ENCODE measurements at regions not wholly inside any gene's neighbourhood (a gene's known extent, or its start where the extent isn't known, plus 50 kb on each side); places are given as distances from the start of the nearest gene placed in this dataset.
"Not testable (repeated sequence)": the region's sequence is repeated elsewhere in the genome, so short reads cannot be mapped to it uniquely, and the experiment has no call there.

- DNase-seq (ENCODE audit: insufficient read length, low spot score); FAIRE-seq: not testable (repeated sequence)
These were observed 57.4 kb downstream of the FTHL17 start for GRCh38 chrX:31014474-31014873.

- DNase-seq (ENCODE audit: insufficient read length, low spot score) (no peak), FAIRE-seq (no peak)
These were observed 59.3 kb downstream of the FTHL17 start for GRCh38 chrX:31012509-31013025.

GRCh38 chrX:31007321-31007720 is 64.5 kb downstream of the FTHL17 start:
- DNase-seq (ENCODE audit: insufficient read length, low spot score) (no peak), FAIRE-seq (no peak)

GRCh38 chrX:31006027-31006426 is 65.8 kb downstream of the FTHL17 start:
- DNase-seq (ENCODE audit: insufficient read length, low spot score) (no peak), FAIRE-seq (no peak)

- FAIRE-seq: no peak
- DNase-seq (ENCODE audit: insufficient read length, low spot score): no peak
These were observed 74.4 kb downstream of the FTHL17 start for GRCh38 chrX:30997411-30997810.

GRCh38 chrX:30995705-30996104 is 76.1 kb downstream of the FTHL17 start:
- DNase-seq (ENCODE audit: insufficient read length, low spot score): no peak
- no peak for FAIRE-seq

- DNase-seq (ENCODE audit: insufficient read length, low spot score) (no peak), FAIRE-seq (no peak)
These were observed 76.7 kb downstream of the FTHL17 start for GRCh38 chrX:30995060-30995700.

- not testable (repeated sequence) for DNase-seq (ENCODE audit: insufficient read length, low spot score); FAIRE-seq
These were observed 77.8 kb downstream of the FTHL17 start for GRCh38 chrX:30994018-30994417.

GRCh38 chrX:30992381-30992904 is 79.4 kb downstream of the FTHL17 start:
- DNase-seq (ENCODE audit: insufficient read length, low spot score): no peak
- no peak for FAIRE-seq

GRCh38 chrX:30990361-30990760 is 81.5 kb downstream of the FTHL17 start:
- FAIRE-seq (peak; percentile 72), DNase-seq (ENCODE audit: insufficient read length, low spot score) (no peak)

GRCh38 chrX:30982467-30982866 is 89.4 kb downstream of the FTHL17 start:
- FAIRE-seq (peak; percentile 69), DNase-seq (ENCODE audit: insufficient read length, low spot score) (no peak)

- FAIRE-seq: no peak
- no peak for DNase-seq (ENCODE audit: insufficient read length, low spot score)
These were observed 89.9 kb downstream of the FTHL17 start for GRCh38 chrX:30981968-30982367.

- DNase-seq (ENCODE audit: insufficient read length, low spot score): no peak
- no peak for FAIRE-seq
These were observed 90.2 kb upstream of the TAB3 start for GRCh38 chrX:30979271-30979670.

GRCh38 chrX:30975467-30975866 is 86.4 kb upstream of the TAB3 start:
- FAIRE-seq (no peak), DNase-seq (ENCODE audit: insufficient read length, low spot score) (no peak)

- FAIRE-seq (no peak), DNase-seq (ENCODE audit: insufficient read length, low spot score) (no peak)
These were observed 84.9 kb upstream of the TAB3 start for GRCh38 chrX:30973784-30974427.

GRCh38 chrX:30971774-30972603 is 82.9 kb upstream of the TAB3 start:
- DNase-seq (ENCODE audit: insufficient read length, low spot score) (peak; percentile 24), FAIRE-seq (no peak)

GRCh38 chrX:30967516-30967915 is 78.5 kb upstream of the TAB3 start:
- FAIRE-seq: peak; percentile 63
- DNase-seq (ENCODE audit: insufficient read length, low spot score): no peak

GRCh38 chrX:30965767-30966166 is 76.7 kb upstream of the TAB3 start:
- DNase-seq (ENCODE audit: insufficient read length, low spot score): no peak
- no peak for FAIRE-seq

- FAIRE-seq: no peak
These were observed 72.5 kb upstream of the TAB3 start for GRCh38 chrX:30961387-30962174.

GRCh38 chrX:30957753-30958152 is 68.7 kb upstream of the TAB3 start:
- FAIRE-seq (peak; percentile 94), DNase-seq (ENCODE audit: insufficient read length, low spot score) (peak; percentile 81)

More at GRCh38 chrX:30961387-30962174, 72.5 kb upstream of the TAB3 start:
- DNase-seq (ENCODE audit: insufficient read length, low spot score): no peak
